ENCODE measurements at regions not wholly inside any gene's neighbourhood (a gene's known extent, or its start where the extent isn't known, plus 50 kb on each side); places are given as distances from the start of the nearest gene placed in this dataset.
"Not testable (repeated sequence)": the region's sequence is repeated elsewhere in the genome, so short reads cannot be mapped to it uniquely, and the experiment has no call there.

DNA sequence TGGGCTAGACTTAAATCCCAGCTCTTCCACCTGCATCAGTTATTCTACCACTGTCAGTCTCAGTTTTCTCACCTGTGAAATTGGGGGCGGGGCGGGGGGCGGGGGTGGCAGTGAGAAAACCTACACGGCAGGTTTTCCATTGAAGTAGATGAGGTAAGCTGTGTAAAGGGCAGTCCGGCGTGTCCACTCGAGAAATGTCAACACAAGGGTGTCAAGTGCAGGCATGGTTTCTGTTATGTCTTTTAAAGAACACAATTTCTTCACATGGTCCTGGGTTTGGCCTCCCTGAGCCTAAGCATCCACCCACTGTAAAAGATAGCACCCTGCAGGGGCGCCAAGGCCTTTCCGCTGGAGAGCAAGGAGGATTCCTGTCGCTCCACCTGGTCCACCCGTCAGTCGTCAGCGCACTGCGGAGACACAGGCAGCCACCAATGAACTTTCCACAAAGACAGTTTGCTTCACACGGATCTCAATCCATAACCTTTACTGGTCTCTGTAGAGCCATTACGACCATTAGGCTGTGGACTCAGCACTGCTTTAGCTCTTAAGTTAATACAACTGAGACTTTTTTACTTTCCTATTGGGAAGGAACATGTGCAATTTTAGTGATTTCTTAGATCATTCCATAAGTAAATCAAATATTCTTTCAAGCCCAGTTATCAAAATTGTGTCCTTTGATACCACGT lies 99.5 kb upstream of the FOXB1 start:
- FAIRE-seq (no peak), DNase-seq (ENCODE audit: insufficient read length, low spot score) (no peak)

DNA sequence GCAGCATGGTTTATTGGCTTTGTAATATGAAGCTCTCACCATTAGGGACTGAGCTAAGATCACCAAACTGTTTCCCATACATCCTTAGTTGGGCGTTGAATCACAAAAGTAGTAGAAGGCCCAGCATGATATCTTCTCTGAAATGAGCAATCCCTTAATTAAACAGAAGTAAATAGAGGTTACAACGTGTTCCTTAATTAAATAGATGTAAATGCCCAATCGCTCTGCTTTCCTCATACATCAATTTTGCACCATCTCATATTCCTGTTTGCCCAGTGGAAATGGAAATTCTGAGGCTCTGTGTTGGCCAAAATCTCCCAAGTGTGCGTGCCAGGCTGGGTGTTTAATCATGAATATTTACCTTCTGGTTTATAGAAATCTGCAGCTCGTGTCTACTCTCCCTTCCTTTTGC lies 107.4 kb upstream of the FOXB1 start:
- DNase-seq (ENCODE audit: insufficient read length, low spot score) (no peak), FAIRE-seq (no peak)

DNA sequence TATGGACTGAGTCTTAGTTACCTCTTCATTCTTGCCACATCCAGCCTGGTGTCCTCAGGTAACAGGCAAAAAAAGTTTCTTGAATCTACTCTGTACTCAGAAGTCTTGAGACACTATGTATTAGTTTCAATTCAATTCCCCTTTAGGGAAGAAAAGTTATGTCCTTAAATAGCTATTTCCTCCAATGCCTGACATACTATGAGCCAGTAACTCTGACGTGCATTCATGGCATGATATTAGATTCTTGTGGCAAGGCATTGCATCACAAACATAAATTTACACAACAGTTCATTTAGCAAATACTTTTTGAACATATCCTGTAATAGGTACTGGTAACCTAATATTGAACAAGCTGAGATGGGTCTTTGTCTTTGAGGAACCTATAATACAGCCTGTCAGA lies 109.3 kb upstream of the FOXB1 start:
- no peak for FAIRE-seq
- no peak for DNase-seq (ENCODE audit: insufficient read length, low spot score)

DNA sequence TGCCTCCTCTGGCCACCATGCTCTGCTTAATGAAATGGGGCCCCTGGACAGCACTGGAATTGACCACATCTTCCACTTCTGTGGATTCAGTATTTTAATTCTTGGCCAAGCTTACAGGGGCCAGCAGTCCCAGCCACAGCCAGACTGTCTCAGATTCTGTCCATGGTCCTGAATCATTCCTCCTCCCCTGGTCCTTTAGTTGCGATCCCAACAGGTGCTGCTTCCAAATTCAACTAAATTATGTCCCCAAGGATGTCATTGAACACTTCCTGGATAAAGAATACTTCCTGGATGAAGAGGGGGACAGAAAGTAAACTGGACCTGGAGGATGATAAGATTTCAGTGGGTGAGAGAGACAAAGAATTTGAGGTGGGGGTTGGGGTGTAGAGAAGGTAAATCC lies 111.1 kb upstream of the FOXB1 start:
- FAIRE-seq (no peak), DNase-seq (ENCODE audit: insufficient read length, low spot score) (no peak)

DNA sequence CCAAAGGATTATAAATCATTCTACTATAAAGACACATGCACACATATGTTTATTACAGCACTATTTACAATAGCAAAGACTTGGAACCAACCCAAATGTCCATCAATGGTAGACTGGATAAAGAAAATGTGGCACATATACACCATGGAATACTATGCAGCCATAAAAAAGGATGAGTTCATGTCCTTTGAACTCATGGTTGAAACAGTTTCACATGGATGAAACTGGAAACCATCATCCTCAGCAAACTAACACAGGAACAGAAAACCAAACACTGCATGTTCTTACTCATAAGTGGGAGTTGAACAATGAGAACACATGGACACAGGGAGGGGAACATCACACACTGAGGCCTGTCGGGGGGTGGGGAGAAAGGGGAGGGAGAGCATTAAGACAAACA lies 116.2 kb upstream of the FOXB1 start:
- FAIRE-seq; DNase-seq (ENCODE audit: insufficient read length, low spot score): not testable (repeated sequence)

DNA sequence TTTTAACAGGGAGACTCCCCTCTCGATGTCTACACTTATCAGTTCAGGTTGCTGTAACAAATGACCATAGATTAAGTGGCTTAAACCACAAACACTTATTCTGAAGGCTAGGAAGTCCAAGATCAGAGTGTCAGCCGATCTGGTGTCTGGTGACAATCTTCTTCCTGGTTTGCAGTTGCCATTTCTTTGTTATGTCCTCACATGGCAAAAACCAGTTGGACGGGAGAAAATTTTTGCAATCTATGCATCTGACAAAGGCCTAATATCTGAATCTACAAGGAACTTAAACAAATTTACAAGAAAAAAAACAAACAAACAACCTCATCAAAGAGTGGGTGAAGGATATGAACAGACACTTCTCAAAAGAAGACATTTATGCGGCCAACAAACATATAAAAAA lies 116.9 kb upstream of the FOXB1 start:
- no peak for DNase-seq (ENCODE audit: insufficient read length, low spot score)
- no peak for FAIRE-seq

DNA sequence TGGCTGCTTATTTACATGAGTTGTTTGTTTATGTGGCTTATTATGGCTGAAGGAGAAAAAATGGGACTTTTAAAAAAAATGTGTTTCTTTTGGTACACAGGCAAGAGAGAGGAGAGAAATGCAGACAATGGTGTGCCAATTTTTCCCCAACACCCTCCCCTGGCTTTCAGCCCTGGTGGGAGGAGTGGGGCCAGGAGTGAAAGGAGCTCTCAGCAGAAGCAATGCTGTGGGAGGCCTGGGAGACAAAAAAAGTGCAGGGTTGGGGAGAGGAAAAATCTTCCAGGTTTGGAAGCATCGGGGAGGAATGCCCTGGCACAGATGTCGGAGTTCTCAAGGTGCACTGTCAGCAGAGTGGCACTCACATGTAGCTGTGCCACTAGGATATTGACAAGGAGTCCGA lies 117.7 kb upstream of the FOXB1 start:
- FAIRE-seq = no peak
- no peak for DNase-seq (ENCODE audit: insufficient read length, low spot score)

DNA sequence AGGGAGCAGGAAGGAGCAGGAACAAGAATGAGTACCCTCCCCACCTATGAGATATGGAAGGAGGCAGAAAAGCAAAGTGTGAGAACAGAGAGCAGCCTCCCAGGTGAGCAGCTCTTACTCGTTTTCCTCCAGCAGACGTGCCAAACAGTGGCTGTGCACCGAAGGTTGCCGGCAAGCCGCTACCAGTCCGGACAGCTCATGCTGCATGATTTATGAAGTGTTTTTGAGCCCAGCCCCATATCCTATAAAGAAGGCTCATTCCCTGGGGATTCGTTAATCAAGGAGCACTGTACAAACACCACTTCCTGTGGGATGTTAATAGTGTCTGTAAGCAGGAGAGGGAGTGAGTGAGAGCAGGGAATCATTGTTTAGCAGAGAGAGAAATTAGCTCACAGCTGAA lies 118.3 kb upstream of the FOXB1 start:
- DNase-seq (ENCODE audit: insufficient read length, low spot score) = no peak
- FAIRE-seq = no peak

DNA sequence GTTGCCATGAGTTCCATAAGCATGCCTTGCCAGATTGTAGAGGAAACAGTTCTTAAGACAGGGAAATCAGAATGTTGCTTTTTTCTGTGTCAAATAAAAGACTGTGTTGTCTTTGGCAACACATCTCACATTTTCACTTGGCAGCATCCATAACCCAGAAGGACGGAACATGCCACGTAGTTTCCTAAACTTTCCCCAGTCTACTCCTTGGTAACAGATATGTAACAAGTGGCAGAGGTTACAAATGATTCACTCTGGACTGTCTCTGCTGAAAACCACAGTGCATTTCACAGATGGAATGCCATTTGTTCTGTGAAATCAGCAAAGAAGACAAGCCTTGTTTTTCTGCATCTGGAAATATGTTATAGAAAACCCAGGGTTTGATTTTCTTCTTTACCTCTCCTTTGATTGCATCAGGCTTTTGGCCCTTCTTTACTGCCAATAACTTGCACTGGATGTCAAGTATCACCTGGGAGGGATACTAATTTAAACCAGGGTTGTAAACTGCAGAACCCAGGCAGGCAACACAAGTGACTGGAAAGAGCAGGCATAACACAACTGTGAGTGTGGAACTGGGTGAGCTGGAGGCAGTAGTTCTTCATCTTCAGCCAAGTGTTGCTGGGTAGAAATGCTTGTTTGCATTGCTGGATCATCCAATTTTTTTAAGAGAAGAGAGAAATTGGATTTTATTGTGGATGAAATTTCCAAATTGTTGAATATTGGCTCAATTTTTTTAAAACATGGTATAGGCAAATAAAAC lies 124.4 kb upstream of the FOXB1 start:
- FAIRE-seq (no peak), DNase-seq (ENCODE audit: insufficient read length, low spot score) (no peak)

DNA sequence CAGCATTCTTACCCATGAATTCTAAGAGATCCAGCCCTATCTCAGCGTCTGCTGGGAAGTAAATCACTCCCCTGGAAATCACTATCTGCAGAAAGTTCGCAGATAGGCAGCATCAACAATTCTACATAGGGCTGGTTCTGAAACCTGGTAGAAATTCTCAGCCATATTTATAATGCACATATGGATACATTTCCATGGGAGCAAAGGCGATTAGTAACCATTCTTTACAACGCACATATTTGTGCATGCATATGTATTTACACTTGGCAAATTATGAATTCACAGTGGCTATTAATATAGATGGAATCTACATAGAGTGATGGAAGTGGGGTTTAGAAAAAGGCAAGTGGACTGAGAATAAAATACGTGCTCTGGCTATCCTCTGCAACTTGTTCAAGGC lies 128.0 kb upstream of the FOXB1 start:
- DNase-seq (ENCODE audit: insufficient read length, low spot score) (no peak), FAIRE-seq (no peak)

DNA sequence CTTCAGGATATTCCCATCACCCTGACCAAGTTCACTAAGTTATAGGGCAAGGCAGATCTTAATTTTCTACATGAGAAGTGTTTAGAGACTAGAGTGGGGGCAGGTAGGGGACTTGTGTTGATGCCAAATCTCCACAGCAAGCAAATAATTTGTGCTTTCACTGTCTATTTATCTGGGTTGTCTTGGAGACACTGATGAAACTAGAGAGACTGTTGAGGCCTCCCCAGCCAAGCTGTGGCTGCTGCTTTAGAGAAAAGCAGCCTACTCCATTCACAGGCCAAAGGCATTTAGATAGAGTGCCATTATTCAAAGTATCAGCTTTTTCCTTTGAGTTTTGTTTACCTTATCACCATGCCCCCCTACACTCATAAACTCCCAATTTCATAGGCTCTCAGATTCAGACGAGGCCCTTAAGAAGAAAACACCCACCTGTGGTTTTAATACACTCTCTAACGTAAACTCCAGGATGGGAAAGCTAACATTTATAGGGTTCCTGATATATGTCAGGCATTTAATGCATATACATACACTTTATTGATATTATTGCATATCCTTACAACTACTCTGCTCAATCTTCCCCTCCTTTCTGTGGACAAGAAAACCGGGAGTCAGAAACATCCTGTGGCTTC lies 130.4 kb upstream of the FOXB1 start:
- no peak for FAIRE-seq
- no peak for DNase-seq (ENCODE audit: insufficient read length, low spot score)

DNA sequence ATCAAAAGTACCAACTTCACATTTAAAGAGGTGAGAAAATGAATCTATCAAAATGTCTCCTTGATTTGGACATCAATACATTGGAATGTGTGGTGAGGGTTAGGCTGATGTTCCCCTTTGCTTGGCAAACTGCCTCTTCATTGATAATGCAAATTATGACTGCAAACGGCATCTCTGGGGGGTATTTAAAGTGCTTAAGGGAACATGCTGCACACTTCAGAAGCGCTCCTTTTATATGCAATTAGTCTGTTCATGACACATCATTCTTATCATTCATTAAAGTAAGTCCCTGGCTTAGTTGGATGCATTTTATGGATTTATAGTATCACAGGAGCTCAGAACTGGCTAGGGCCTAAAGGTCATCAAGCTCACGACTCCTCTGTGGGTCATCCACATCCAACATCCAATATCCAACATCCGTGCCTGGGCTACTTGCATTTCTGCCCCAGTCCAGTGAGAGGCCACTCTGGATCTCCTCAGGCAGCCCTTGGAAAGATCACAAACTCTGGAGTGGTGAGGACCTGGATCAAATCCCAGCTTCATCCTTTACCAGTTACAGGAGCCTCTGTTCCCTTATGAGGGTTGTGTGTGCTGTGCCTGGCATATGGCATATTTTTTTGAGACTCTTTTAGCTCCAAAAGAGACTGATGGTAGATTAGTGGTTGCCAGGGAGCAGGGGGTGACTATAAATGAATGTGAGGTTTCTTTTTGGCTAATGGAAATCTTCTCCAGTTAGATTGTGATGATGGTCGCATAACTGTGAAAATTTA lies 136.8 kb upstream of the FOXB1 start:
- FAIRE-seq (no peak), DNase-seq (ENCODE audit: insufficient read length, low spot score) (no peak)

DNA sequence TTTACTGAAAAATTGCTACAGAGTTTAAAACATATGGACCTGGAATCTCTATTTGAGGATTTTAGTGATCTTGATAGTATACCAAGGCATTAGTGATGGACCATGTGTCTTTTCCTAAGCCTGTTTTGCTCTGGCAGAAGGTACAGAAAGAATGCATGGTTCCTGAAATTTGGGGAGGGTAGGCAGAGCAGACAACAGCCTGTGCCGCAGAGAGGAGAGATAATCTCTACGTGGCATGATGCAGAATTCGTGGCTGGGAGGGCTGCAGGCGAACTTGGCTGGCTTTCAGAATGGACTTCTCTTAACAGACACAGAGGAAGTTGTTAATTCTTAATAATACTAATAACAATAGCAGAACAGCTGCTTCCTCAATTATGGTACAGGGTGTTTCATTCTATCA lies 137.5 kb upstream of the FOXB1 start:
- no peak for FAIRE-seq
- DNase-seq (ENCODE audit: insufficient read length, low spot score) = no peak

DNA sequence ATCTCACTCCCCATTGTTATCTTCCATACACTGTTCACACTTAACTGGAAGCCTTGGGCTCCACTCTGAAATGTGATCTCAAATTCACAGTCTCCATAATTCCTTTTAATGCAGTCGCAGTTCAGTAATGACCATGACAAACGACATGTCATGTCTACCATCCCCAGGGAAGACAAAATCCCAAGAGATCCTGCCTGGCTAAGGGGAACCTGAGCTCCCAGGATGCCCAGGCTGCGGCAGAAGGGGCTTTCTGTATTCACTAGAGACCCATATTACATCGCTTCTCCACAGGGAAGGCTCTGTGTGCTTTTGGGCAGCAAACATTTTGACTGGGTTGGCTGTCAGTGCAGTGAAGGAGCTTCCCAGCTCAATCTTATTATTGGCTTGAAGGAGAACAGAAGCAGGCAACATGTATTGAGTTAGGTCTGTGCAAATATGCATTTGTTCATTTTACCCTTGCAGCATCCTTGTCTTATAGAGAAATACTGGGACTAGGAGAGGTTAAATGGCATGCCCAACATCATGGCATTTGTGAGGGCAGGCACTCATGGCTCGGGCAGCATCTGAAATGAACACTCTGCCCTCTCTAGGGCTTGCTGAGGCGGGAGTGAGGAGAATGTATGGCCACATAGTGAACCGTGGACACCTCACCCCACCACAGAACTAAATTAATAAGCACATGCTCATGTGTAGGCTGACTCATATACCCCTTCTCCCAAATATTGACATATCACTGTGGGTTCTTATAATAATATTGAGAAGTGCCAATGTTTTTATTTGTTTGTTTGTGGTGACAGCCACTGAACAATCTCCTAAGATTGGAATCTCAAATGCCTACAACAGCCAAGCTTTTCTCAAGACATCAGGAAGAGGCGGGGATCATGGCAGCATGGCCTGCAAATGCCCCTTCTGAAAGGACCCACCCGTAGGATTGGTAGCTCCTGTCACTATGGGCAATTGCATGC lies 141.6 kb upstream of the FOXB1 start:
- no peak for DNase-seq (ENCODE audit: insufficient read length, low spot score)
- FAIRE-seq = no peak

DNA sequence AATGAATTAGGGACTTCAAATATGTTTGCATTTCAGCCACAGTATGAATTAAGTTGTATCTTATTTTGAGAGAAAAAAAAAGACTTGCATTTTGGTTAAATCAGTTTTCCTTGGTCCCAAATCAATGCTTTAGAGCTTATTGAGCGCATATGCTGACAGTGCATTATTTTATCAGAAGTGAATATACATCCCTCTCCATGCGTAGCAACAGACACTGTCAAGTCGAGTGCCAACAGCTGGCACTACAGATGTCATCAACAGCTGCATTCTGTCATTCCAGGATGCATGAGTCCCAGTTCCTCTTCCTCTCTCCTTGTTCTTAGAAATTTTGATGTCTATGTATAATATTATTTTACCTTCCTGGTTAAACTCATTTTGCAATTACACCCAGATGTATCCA lies 156.1 kb upstream of the FOXB1 start:
- DNase-seq (ENCODE audit: insufficient read length, low spot score) (no peak), FAIRE-seq (no peak)

DNA sequence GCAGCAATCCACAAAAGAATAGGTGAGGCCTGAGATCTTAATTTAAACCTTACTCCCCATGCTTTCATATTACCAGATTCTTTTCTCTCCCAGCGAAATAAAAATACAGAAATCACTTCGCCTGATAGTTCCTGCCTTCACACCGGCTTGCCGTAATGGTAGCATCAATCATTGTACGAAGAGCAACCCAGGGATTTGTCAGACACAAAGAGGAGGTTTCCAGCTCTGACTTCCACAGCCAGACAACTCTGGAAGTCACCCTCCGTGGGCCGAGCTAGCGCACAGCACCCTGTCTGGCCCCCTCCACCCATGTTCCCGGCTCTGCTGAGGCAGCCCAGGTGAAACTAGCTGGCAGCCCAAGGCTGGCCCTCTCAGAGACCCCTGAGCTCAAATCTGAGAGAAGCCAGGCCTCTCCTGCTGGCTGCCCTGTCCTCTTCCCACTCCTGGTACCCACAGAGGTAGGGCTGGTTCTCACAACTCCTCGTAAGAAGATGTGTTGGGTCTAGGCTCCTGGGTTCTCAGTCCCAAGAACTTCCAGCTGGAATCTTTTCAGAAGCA lies 156.9 kb upstream of the BNIP2 start:
- no peak for FAIRE-seq
- DNase-seq (ENCODE audit: insufficient read length, low spot score) = no peak

DNA sequence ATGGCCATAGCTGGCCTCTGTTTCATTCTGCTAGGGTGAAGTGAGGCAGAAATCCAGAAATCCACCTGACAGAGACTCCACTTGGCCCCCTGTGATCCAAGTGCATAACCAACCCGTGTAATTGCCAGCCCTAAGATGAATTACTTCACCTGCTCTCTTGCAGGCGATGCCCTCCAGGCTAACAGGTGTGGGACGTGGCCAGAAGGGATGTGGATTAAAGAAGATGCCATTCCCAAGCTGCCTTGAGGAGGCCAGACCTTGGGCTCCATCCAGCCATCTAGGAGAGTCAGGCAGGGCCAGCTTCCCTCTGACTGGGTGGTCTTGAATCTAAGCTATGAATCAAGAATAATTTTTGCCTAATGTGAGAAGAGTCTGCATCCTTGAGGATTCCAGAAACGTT lies 154.5 kb upstream of the BNIP2 start:
- no peak for FAIRE-seq

DNA sequence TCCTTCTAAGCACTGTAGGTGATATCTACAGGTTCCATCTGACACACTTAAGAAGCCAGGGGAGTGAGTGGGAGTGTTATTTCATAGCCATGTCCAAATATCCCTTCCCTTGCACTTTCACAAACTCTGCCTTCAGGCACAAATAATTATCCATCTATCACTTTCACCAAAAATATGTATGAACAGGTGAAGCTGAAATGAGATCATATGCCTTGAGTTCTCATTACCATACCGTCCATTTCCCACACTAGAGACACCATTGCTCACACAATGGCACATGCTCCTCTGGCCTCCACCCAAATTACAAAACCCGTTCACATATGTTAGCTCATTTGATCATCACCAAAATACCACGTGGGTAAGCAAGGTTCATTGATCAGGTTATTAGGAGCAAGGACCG lies 151.9 kb upstream of the BNIP2 start:
- no peak for DNase-seq (ENCODE audit: insufficient read length, low spot score)
- FAIRE-seq = no peak

More for the DNA sequence above, 154.5 kb upstream of the BNIP2 start:
- DNase-seq (ENCODE audit: insufficient read length, low spot score) = no peak

DNA sequence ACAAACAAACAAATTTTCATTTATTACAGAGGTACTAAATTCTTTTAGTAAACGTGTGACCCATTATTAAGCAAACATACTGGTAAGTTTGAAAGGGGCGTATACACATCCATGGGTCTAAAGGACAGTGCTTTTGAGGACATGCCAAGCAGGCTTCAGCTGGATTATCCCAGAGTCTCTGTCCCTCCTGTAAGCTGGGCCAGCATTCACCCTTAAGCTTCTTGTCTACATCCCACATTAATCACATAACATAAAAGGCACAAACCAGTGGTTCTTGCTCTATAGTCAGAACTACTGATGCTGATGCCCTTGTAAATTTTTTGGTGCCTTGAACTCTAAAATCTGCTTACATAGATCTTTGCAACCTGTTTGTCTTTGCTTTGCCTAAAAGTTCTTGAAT lies 150.8 kb upstream of the BNIP2 start:
- FAIRE-seq (no peak), DNase-seq (ENCODE audit: insufficient read length, low spot score) (no peak)

DNA sequence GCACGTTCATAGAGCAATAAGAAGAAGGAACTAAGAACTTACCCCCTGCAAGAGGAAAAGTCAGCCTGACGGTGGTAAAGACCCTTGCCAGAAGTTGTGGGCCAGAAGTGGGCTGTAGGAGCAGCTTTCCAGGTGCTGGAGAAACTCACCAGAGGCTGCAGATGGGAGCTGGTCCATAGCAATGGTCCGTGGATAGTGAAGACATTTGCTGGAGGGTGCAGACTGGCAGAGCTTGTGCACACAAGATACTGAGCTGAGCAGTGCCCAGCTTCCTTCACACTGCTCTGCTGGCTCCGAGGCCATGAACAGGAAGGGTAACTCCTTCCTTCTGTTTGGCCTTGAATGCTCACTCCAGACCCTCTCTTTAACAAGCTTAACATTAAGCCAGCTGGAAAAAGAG lies 149.8 kb upstream of the BNIP2 start:
- DNase-seq (ENCODE audit: insufficient read length, low spot score) (no peak), FAIRE-seq (no peak)
